Natural killer cell (primary cell): ENCODE measurements at regions not wholly inside any gene's neighbourhood (a gene's known extent, or its start where the extent isn't known, plus 50 kb on each side); places are given as distances from the start of the nearest gene placed in this dataset.

ENCODE experiments used
- ATAC-seq, 3 donors: fragments of 150-1000 bp in 2 of 3; fragments of 200-7000 bp in 1 of 3; cut with Tn5 transposase; 1 replicate in 1 of 3; 2 replicates in 2 of 3; pipeline ENCODE4 v1.10.0; 2021; ENCODE audit warnings: mild to moderate bottlenecking in 2 of 3, moderate library complexity in 2 of 3
- DNase-seq, 2 donors: peaks; one replicate each; pipeline versions ENCODE4 v3.0.0 to v3.0.0-alpha.2; 2013 to 2021; ENCODE audit warnings: mixed read lengths in 1 of 2
- H3K27ac ChIP-seq: one replicate; pipeline ENCODE4 v1.5.1; 2013; ENCODE audit warnings: mild to moderate bottlenecking, low read length
- H3K27me3 ChIP-seq: one replicate; pipeline ENCODE4 v1.6.1; 2013; ENCODE audit warnings: low read length; ENCODE audit not compliant: control insufficient read depth, insufficient read depth
- H3K36me3 ChIP-seq: one replicate; pipeline ENCODE4 v1.6.1; 2013; ENCODE audit warnings: low read length; ENCODE audit not compliant: control insufficient read depth, insufficient read depth
- H3K4me1 ChIP-seq: one replicate; pipeline ENCODE4 v1.6.1; 2013; ENCODE audit warnings: low read length; ENCODE audit not compliant: control insufficient read depth, insufficient read depth
- H3K4me3 ChIP-seq: one replicate; pipeline ENCODE4 v1.5.1; 2013; ENCODE audit warnings: low read length
- H3K9me3 ChIP-seq: one replicate; pipeline ENCODE4 v1.6.1; 2013; ENCODE audit warnings: low read length; ENCODE audit not compliant: control insufficient read depth, insufficient read depth
- H3K27ac Mint-ChIP-seq, 2 donors: one replicate each; pipeline ENCODE4 v1.8.0; 2022; ENCODE audit warnings: mild to moderate bottlenecking in 2 of 2, mixed read lengths in 2 of 2, moderate library complexity in 1 of 2
- H3K27me3 Mint-ChIP-seq, 2 donors: one replicate each; pipeline ENCODE4 v1.8.0; 2022; ENCODE audit warnings: low read depth in 2 of 2, mixed read lengths in 2 of 2
- H3K36me3 Mint-ChIP-seq: one replicate; pipeline ENCODE4 v1.8.0; 2022; ENCODE audit warnings: mixed read lengths
- H3K4me1 Mint-ChIP-seq, 2 donors: one replicate each; pipeline ENCODE4 v1.8.0; 2022; ENCODE audit warnings: mixed read lengths in 2 of 2
- H3K4me3 Mint-ChIP-seq: one replicate; pipeline ENCODE4 v1.8.0; 2022; ENCODE audit warnings: mild to moderate bottlenecking, moderate library complexity, mixed read lengths
- H3K9me3 Mint-ChIP-seq, 2 donors: one replicate each; pipeline ENCODE4 v1.8.0; 2022; ENCODE audit warnings: mixed read lengths in 2 of 2
- CTCF ChIP-seq: fragments of 200-600 bp; IDR thresholded peaks from one replicate; pipeline ENCODE4 v1.8.0; 2022; ENCODE audit warnings: antibody characterized with exemption
- WGBS: methylation state at CpG from one replicate; pipeline ENCODE4 v1.1.7; 2013; ENCODE audit warnings: missing lambda C conversion rate; ENCODE audit not compliant: insufficient coverage; 5-methylcytosine and 5-hydroxymethylcytosine counted together
- intact Hi-C: fragments of 100-400 bp; cut with micrococcal nuclease; formaldehyde crosslinking; loops from one replicate; pipeline ENCODE4 v1.14.2; 2022

GRCh38 chr2:139742216-139743172 is 962.3 kb upstream of the NXPH2 start:
- Mint-ChIP-seq H3K27ac (no peak overlapping the region), H3K4me3 (no peak overlapping the region), H3K9me3 (peaks cover 5 to 15% of the 10 kb centered on the region in 2 donors), H3K36me3 (peaks cover 14% of the 10 kb centered on the region), H3K4me1 (no peaks in the 10 kb centered on the region), H3K27me3 (no peaks in the 10 kb centered on the region)
- Histone ChIP-seq H3K27me3 (no peaks in the 10 kb centered on the region), H3K4me3 (no peak overlapping the region), H3K36me3 (no peaks in the 10 kb centered on the region), H3K27ac (no peak overlapping the region), H3K4me1 (no peaks in the 10 kb centered on the region), H3K9me3 (no peaks in the 10 kb centered on the region)
- intact Hi-C loops: no loop called here
- DNase-seq: no peak
- TF ChIP-seq CTCF: no peak
- 87% methylated on average over 7 of the region's 8 CpGs for WGBS
- no peak for ATAC-seq

GRCh38 chr2:139737659-139738058 is 957.5 kb upstream of the NXPH2 start:
- intact Hi-C loops: no loop called here
- peaks cover 3 to 8% of the 10 kb centered on the region in 2 donors for H3K9me3 Mint-ChIP-seq
- no peaks in the 10 kb centered on the region for H3K9me3 ChIP-seq
- H3K36me3 ChIP-seq: no peaks in the 10 kb centered on the region
- no peak overlapping the region for H3K4me3 ChIP-seq
- no peaks in the 10 kb centered on the region for H3K27me3 ChIP-seq
- DNase-seq (no peak), ATAC-seq (no peak)
- TF ChIP-seq CTCF: no peak
- no peak overlapping the region for H3K4me3 Mint-ChIP-seq
- H3K27ac Mint-ChIP-seq: no peak overlapping the region
- no peaks in the 10 kb centered on the region for H3K4me1 ChIP-seq
- no CpG with 5 or more reads among the region's 2 CpGs for WGBS
- H3K4me1 Mint-ChIP-seq: no peaks in the 10 kb centered on the region
- no peaks in the 10 kb centered on the region for H3K27me3 Mint-ChIP-seq
- H3K36me3 Mint-ChIP-seq: no peaks in the 10 kb centered on the region
- no peak overlapping the region for H3K27ac ChIP-seq

GRCh38 chr2:139730197-139730596 is 950.0 kb upstream of the NXPH2 start:
- peaks cover 4 to 10% of the 10 kb centered on the region in 2 donors for H3K9me3 Mint-ChIP-seq

More at GRCh38 chr2:139730197-139730596, 950.0 kb upstream of the NXPH2 start:
- 80% methylated on average over 4 of the region's 4 CpGs for WGBS
- H3K36me3 ChIP-seq: no peaks in the 10 kb centered on the region
- no peak for ATAC-seq
- no peak for DNase-seq
- no peaks in the 10 kb centered on the region for H3K9me3 ChIP-seq
- Mint-ChIP-seq H3K4me3 (no peak overlapping the region), H3K36me3 (no peaks in the 10 kb centered on the region), H3K4me1 (no peaks in the 10 kb centered on the region), H3K27ac (no peak overlapping the region), H3K27me3 (no peaks in the 10 kb centered on the region)
- H3K4me1 ChIP-seq: no peaks in the 10 kb centered on the region
- TF ChIP-seq CTCF: no peak
- no peaks in the 10 kb centered on the region for H3K27me3 ChIP-seq
- intact Hi-C loops: no loop called here
- no peak overlapping the region for H3K27ac ChIP-seq
- no peak overlapping the region for H3K4me3 ChIP-seq
